GM21423 (cell line): ENCODE measurements at regions not wholly inside any gene's neighbourhood (a gene's known extent, or its start where the extent isn't known, plus 50 kb on each side); places are given as distances from the start of the nearest gene placed in this dataset.
"Not testable (repeated sequence)": the region's sequence is repeated elsewhere in the genome, so short reads cannot be mapped to it uniquely, and the experiment has no call there.

Experiments used
- ATAC-seq: cut with Tn5 transposase; IDR thresholded peaks from one replicate; pipeline ENCODE4 v1.9.1; 2021; ENCODE audit warnings: mild to moderate bottlenecking, moderate library complexity; ENCODE audit not compliant: unreplicated experiment

GRCh38 chr16:88298181-88298832, 84.5 kb upstream of the ZNF469 start:
- ATAC-seq = no peak

GRCh38 chr16:88298833-88299745, 83.7 kb upstream of the ZNF469 start:
- ATAC-seq = no peak

- no peak for ATAC-seq
These were observed 82.9 kb upstream of the ZNF469 start for GRCh38 chr16:88299751-88300462.

GRCh38 chr16:88300463-88300835, 82.3 kb upstream of the ZNF469 start:
- no peak for ATAC-seq

GRCh38 chr16:88301431-88301830, 81.3 kb upstream of the ZNF469 start:
- no peak for ATAC-seq

- no peak for ATAC-seq
These were observed 80.9 kb upstream of the ZNF469 start for GRCh38 chr16:88301886-88302285.

GRCh38 chr16:88302666-88303065, 80.1 kb upstream of the ZNF469 start:
- no peak for ATAC-seq

GRCh38 chr16:88303405-88303804, 79.4 kb upstream of the ZNF469 start:
- ATAC-seq = no peak

- ATAC-seq = no peak
These were observed 78.6 kb upstream of the ZNF469 start for GRCh38 chr16:88303890-88304819.

- ATAC-seq = no peak
These were observed 77.6 kb upstream of the ZNF469 start for GRCh38 chr16:88305176-88305575.

- no peak for ATAC-seq
These were observed 76.3 kb upstream of the ZNF469 start for GRCh38 chr16:88306411-88306810.

- no peak for ATAC-seq
These were observed 75.8 kb upstream of the ZNF469 start for GRCh38 chr16:88306860-88307545.

GRCh38 chr16:88308441-88309173, 74.2 kb upstream of the ZNF469 start:
- ATAC-seq = no peak

GRCh38 chr16:88309174-88309907, 73.4 kb upstream of the ZNF469 start:
- ATAC-seq = no peak

- no peak for ATAC-seq
These were observed 72.9 kb upstream of the ZNF469 start for GRCh38 chr16:88309908-88310265.

- no peak for ATAC-seq
These were observed 71.8 kb upstream of the ZNF469 start for GRCh38 chr16:88310796-88311605.

GRCh38 chr16:88311860-88312259, 70.9 kb upstream of the ZNF469 start:
- ATAC-seq = not testable (repeated sequence)

- ATAC-seq = no peak
These were observed 70.0 kb upstream of the ZNF469 start for GRCh38 chr16:88312732-88313131.
